Astrocyte of the cerebellum (primary cell): ENCODE measurements at regions not wholly inside any gene's neighbourhood (a gene's known extent, or its start where the extent isn't known, plus 50 kb on each side); places are given as distances from the start of the nearest gene placed in this dataset.

Source experiments
- DNase-seq: peaks from one replicate; pipeline ENCODE4 v3.0.0-alpha.2; 2011; ENCODE audit warnings: low read depth
- H3K4me3 ChIP-seq: 2 replicates; pipeline ENCODE4 v1.5.1; 2011; ENCODE audit warnings: mild to moderate bottlenecking, low read depth, low read length, moderate library complexity
- CTCF ChIP-seq: IDR thresholded peaks from 2 replicates; pipeline ENCODE4 v1.5.1; 2012; ENCODE audit warnings: low read length, low read depth, moderate library complexity, mild to moderate bottlenecking; ENCODE audit errors: missing control alignments
- in situ Hi-C: cut with HindIII; loops from 2 replicates; pipeline ENCODE4 v1.10.0; 2017; ENCODE audit warnings: low sequenced_read_pairs

- in situ Hi-C loops = no loop called here
- H3K4me3 ChIP-seq = no peak overlapping the region
- TF ChIP-seq CTCF = no peak
- DNase-seq = no peak
Observed at GRCh38 chr2:56084111-56084901, 99.5 kb upstream of the CCDC85A start.

GRCh38 chr2:56086336-56086735 lies 97.5 kb upstream of the CCDC85A start:
- H3K4me3 ChIP-seq = no peak overlapping the region
- in situ Hi-C loops = no loop called here
- TF ChIP-seq CTCF = no peak
- DNase-seq = no peak

GRCh38 chr2:56088411-56088810 lies 95.4 kb upstream of the CCDC85A start:
- no peak overlapping the region for H3K4me3 ChIP-seq
- in situ Hi-C loops = no loop called here
- TF ChIP-seq CTCF = no peak
- DNase-seq = no peak

GRCh38 chr2:56089931-56090330 lies 93.9 kb upstream of the CCDC85A start:
- no peak for DNase-seq
- in situ Hi-C loops = no loop called here
- no peak for TF ChIP-seq CTCF
- no peak overlapping the region for H3K4me3 ChIP-seq

GRCh38 chr2:56099963-56100362 lies 83.8 kb upstream of the CCDC85A start:
- in situ Hi-C loops = no loop called here
- TF ChIP-seq CTCF = no peak
- no peak overlapping the region for H3K4me3 ChIP-seq
- no peak for DNase-seq

GRCh38 chr2:56100791-56101312 lies 82.9 kb upstream of the CCDC85A start:
- in situ Hi-C loops = no loop called here
- TF ChIP-seq CTCF = no peak
- no peak overlapping the region for H3K4me3 ChIP-seq
- no peak for DNase-seq

GRCh38 chr2:56102098-56102497 lies 81.7 kb upstream of the CCDC85A start:
- H3K4me3 ChIP-seq = no peak overlapping the region
- no peak for TF ChIP-seq CTCF
- no peak for DNase-seq
- in situ Hi-C loops = no loop called here
